Fibroblast of lung (primary cell): ENCODE measurements at regions not wholly inside any gene's neighbourhood (a gene's known extent, or its start where the extent isn't known, plus 50 kb on each side); places are given as distances from the start of the nearest gene placed in this dataset.

Source experiments
- DNase-seq, 2 donors: peaks; one replicate each; pipeline versions ENCODE4 v3.0.0 to v3.0.0-alpha.2; 2010; ENCODE audit warnings: low read depth in 2 of 2
- H2AFZ ChIP-seq: 2 replicates; pipeline ENCODE4 v1.5.1; 2012; ENCODE audit warnings: low read length, control low read depth, inconsistent platforms
- H3K27ac ChIP-seq: 2 replicates; pipeline ENCODE4 v1.5.1; 2011; ENCODE audit warnings: low read length, control low read depth; ENCODE audit not compliant: insufficient read depth
- H3K27me3 ChIP-seq: 2 replicates; pipeline ENCODE4 v1.5.1; 2011; ENCODE audit warnings: mild to moderate bottlenecking, low read length; ENCODE audit not compliant: control insufficient read depth, insufficient read depth
- H3K36me3 ChIP-seq: 2 replicates; pipeline ENCODE4 v1.5.1; 2011; ENCODE audit warnings: low read length; ENCODE audit not compliant: control insufficient read depth, insufficient read depth
- H3K4me1 ChIP-seq: 2 replicates; pipeline ENCODE4 v1.5.1; 2011; ENCODE audit warnings: low read length; ENCODE audit not compliant: control insufficient read depth, insufficient read depth; ENCODE audit errors: extremely low read depth
- H3K4me2 ChIP-seq: 2 replicates; pipeline ENCODE4 v1.5.1; 2011; ENCODE audit warnings: low read length, control low read depth; ENCODE audit not compliant: insufficient read depth; ENCODE audit errors: extremely low read depth
- H3K4me3 ChIP-seq, 4 experiments: fragments of 200-600 bp in 1 of 4; sonication (generic) in 1 of 4; replicated peaks in 1 of 4; 2 replicates each; pipeline ENCODE4 v1.5.1; 2011 to 2016; ENCODE audit warnings: low read length in 4 of 4, low read depth in 3 of 4, mild to moderate bottlenecking in 3 of 4, control low read depth in 2 of 4, inconsistent platforms in 1 of 4, mixed read lengths in 1 of 4; ENCODE audit not compliant: insufficient read depth in 1 of 4; ENCODE audit errors: control extremely low read depth in 1 of 4
- H3K79me2 ChIP-seq: 2 replicates; pipeline ENCODE4 v1.5.1; 2012; ENCODE audit warnings: mild to moderate bottlenecking, low read length, inconsistent platforms; ENCODE audit not compliant: control insufficient read depth, insufficient read depth
- H3K9ac ChIP-seq: 2 replicates; pipeline ENCODE4 v1.5.1; 2011; ENCODE audit warnings: mild to moderate bottlenecking, low read length, control low read depth; ENCODE audit not compliant: insufficient read depth
- H3K9me3 ChIP-seq: 2 replicates; pipeline ENCODE4 v1.5.1; 2012; ENCODE audit warnings: low read depth, low read length; ENCODE audit not compliant: control insufficient read depth, insufficient read depth
- H4K20me1 ChIP-seq: 2 replicates; pipeline ENCODE4 v1.5.1; 2011; ENCODE audit warnings: low read length; ENCODE audit not compliant: control insufficient read depth, insufficient read depth; ENCODE audit errors: extremely low read depth
- EZH2 ChIP-seq: IDR thresholded peaks from 2 replicates; pipeline ENCODE4 v1.5.1; 2012; ENCODE audit warnings: low read length, control low read depth, mild to moderate bottlenecking; ENCODE audit errors: missing control alignments
- TF ChIP-seq, protein P1 (sequence below), 2 donors: IDR thresholded peaks in 1 of 2; conservative IDR thresholded peaks in 1 of 2; 1 replicate in 1 of 2; 2 replicates in 1 of 2; pipeline ENCODE4 v1.5.1; 2011 to 2012; ENCODE audit warnings: low read length in 2 of 2, control low read depth in 1 of 2, inconsistent platforms in 1 of 2, low read depth in 1 of 2, mild to moderate bottlenecking in 1 of 2

DNA sequence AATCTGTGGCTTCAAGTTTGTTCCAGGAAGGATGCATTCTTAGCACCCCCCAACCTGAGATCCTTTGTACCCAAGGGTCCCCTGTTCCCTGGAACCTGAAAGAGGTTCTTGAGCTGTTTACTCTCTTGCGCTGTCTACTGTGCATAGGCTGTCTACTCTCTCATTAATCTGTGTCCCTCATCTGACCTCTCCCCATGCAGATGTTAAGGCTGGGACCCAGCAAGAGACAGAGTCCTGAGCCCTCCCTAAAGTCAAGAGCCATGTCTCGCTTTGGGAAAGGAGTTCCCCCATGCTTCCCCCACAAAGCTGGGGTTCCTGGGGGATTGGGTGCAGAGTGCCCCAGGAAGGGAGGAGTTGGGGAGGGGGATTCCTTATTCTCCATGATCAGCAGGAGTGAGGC is 312.9 kb downstream of the CYP26B1 start:
- DNase-seq: no peak
- Histone ChIP-seq H3K79me2 (no peaks in the 10 kb centered on the region), H3K27me3 (no peaks in the 10 kb centered on the region), H3K9me3 (peaks cover 1% of the 10 kb centered on the region), H3K4me3 (no peak overlapping the region), H3K4me1 (peaks cover 10% of the 10 kb centered on the region), H3K36me3 (no peaks in the 10 kb centered on the region), H3K27ac (no peak overlapping the region), H3K9ac (no peak overlapping the region), H4K20me1 (no peaks in the 10 kb centered on the region), H3K4me2 (no peak overlapping the region), H2AFZ (no peak overlapping the region)
- TF ChIP-seq, protein P1, sequence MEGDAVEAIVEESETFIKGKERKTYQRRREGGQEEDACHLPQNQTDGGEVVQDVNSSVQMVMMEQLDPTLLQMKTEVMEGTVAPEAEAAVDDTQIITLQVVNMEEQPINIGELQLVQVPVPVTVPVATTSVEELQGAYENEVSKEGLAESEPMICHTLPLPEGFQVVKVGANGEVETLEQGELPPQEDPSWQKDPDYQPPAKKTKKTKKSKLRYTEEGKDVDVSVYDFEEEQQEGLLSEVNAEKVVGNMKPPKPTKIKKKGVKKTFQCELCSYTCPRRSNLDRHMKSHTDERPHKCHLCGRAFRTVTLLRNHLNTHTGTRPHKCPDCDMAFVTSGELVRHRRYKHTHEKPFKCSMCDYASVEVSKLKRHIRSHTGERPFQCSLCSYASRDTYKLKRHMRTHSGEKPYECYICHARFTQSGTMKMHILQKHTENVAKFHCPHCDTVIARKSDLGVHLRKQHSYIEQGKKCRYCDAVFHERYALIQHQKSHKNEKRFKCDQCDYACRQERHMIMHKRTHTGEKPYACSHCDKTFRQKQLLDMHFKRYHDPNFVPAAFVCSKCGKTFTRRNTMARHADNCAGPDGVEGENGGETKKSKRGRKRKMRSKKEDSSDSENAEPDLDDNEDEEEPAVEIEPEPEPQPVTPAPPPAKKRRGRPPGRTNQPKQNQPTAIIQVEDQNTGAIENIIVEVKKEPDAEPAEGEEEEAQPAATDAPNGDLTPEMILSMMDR (conservative IDR thresholded peaks at IDR 0.05 in 1 of 2, IDR thresholded peaks at IDR 0.05 in 1 of 2; ENCODE audit: low read depth in 1 of 2, low read length in 2 of 2): no peak

DNA sequence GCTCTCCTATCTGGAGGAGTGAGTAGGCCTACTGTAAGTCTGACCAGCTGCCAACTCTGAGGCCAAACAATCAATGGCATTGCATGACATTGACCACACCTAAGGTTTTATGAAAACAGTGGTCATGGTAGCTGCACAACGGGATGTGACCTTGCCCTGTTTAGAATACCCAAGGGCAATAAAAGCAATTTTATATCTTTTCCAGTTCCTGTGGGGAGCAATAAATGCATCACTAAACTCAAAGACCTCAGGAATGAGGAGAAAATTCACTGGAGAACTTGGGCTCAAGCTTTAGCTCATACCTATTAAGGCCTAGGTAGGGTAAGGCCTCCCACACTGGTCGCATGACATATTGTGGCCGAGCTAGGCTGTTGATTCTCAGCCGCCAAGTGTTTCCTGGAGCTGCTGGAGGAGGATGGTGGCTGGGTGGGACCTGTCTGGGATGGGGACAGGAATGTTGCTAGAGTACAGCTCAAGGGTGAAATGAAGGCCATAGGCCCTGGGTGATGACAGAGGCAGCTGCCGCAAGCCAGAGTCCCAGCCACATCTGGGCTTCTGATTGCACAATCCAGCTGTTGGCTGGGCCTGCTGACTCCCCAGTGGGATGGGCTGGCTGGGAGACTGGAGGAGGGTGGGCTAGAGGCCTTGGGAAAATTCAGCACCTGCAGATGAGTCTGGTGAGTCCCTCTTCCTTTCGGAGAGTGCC is 313.7 kb downstream of the CYP26B1 start:
- Histone ChIP-seq H4K20me1 (no peaks in the 10 kb centered on the region), H3K9me3 (peaks cover 1% of the 10 kb centered on the region), H3K9ac (no peak overlapping the region), H2AFZ (no peak overlapping the region), H3K79me2 (no peaks in the 10 kb centered on the region), H3K4me1 (peaks cover 10% of the 10 kb centered on the region), H3K27me3 (no peaks in the 10 kb centered on the region), H3K4me2 (no peak overlapping the region), H3K36me3 (no peaks in the 10 kb centered on the region), H3K27ac (no peak overlapping the region), H3K4me3 (no peak overlapping the region)
- no peak for TF ChIP-seq EZH2
- TF ChIP-seq, protein P1 (conservative IDR thresholded peaks at IDR 0.05 in 1 of 2, IDR thresholded peaks at IDR 0.05 in 1 of 2; ENCODE audit: low read depth in 1 of 2, low read length in 2 of 2): no peak
- DNase-seq: peak; percentile 24 to 50

DNA sequence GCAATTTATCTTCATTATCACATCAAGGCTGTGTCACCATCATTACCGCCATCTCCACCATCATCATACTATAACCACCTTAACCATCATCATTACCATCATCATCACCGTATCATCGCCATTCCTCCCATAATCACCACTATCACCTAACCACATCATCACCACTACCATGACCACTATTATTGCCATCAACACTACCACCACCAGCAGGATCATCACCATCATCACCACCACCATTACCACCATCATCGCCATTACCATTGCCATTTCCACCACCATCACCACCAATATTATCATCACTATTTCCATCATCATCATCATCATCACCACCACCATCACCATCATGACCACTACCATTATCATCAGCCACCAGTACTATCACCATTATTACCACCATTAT is 314.4 kb downstream of the CYP26B1 start:
- Histone ChIP-seq H3K9me3 (peaks cover 1% of the 10 kb centered on the region), H3K27ac (no peak overlapping the region), H3K4me2 (no peak overlapping the region), H3K9ac (no peak overlapping the region), H4K20me1 (no peaks in the 10 kb centered on the region), H3K79me2 (no peaks in the 10 kb centered on the region), H3K4me3 (no peak overlapping the region), H2AFZ (no peak overlapping the region), H3K36me3 (no peaks in the 10 kb centered on the region), H3K27me3 (no peaks in the 10 kb centered on the region), H3K4me1 (peaks cover 10% of the 10 kb centered on the region)
- TF ChIP-seq, protein P1 (conservative IDR thresholded peaks at IDR 0.05 in 1 of 2, IDR thresholded peaks at IDR 0.05 in 1 of 2; ENCODE audit: low read depth in 1 of 2, low read length in 2 of 2): no peak
- TF ChIP-seq EZH2: no peak
- DNase-seq: no peak
